GM23338 (cell line): ENCODE measurements at regions not wholly inside any gene's neighbourhood (a gene's known extent, or its start where the extent isn't known, plus 50 kb on each side); places are given as distances from the start of the nearest gene placed in this dataset.

Experiments used
- ATAC-seq: fragments of 200-7000 bp; cut with Tn5 transposase; 3 replicates; pipeline ENCODE4 v1.9.1; 2020
- DNase-seq: peaks from one replicate; pipeline ENCODE4 v3.0.0-alpha.2; 2015; ENCODE audit warnings: low spot score
- H2AFZ ChIP-seq: fragments of 200-600 bp; sonication (generic); 2 replicates; pipeline ENCODE4 v1.8.0; 2016; ENCODE audit warnings: antibody characterized with exemption, mild to moderate bottlenecking, moderate library complexity
- H3F3A ChIP-seq: fragments of 200-600 bp; sonication (generic); replicated peaks from 2 replicates; pipeline ENCODE4 v1.8.0; 2017; ENCODE audit warnings: antibody characterized with exemption, mixed run types, low read depth
- H3K27ac ChIP-seq: fragments of 200-600 bp; sonication (generic); 2 replicates; pipeline ENCODE4 v1.6.1; 2016; ENCODE audit warnings: low read depth
- H3K27me3 ChIP-seq: fragments of 200-600 bp; sonication (generic); 2 replicates; pipeline ENCODE4 v1.8.0; 2016; ENCODE audit warnings: mild to moderate bottlenecking, mixed run types, moderate library complexity; ENCODE audit not compliant: insufficient read depth
- H3K36me3 ChIP-seq: fragments of 200-600 bp; sonication (generic); 2 replicates; pipeline ENCODE4 v1.8.0; 2016; ENCODE audit warnings: mild to moderate bottlenecking; ENCODE audit not compliant: insufficient read depth
- H3K4me1 ChIP-seq: fragments of 200-600 bp; sonication (generic); 2 replicates; pipeline ENCODE4 v1.8.0; 2016; ENCODE audit warnings: mild to moderate bottlenecking, moderate library complexity; ENCODE audit not compliant: insufficient read depth
- H3K4me2 ChIP-seq: fragments of 200-600 bp; sonication (generic); 2 replicates; pipeline ENCODE4 v1.7.1; 2017; ENCODE audit warnings: mixed run types
- H3K4me3 ChIP-seq: fragments of 200-600 bp; sonication (generic); 2 replicates; pipeline ENCODE4 v1.6.1; 2016; ENCODE audit warnings: mixed run types
- H3K79me2 ChIP-seq: fragments of 200-600 bp; sonication (generic); replicated peaks from 2 replicates; pipeline ENCODE4 v1.8.0; 2017; ENCODE audit warnings: mild to moderate bottlenecking; ENCODE audit not compliant: insufficient read depth
- H3K9me2 ChIP-seq: fragments of 200-600 bp; sonication (generic); 2 replicates; pipeline ENCODE4 v1.8.0; 2017; ENCODE audit not compliant: insufficient read depth
- H4K20me1 ChIP-seq: fragments of 200-600 bp; sonication (generic); replicated peaks from 2 replicates; pipeline ENCODE4 v1.8.0; 2017; ENCODE audit warnings: mild to moderate bottlenecking; ENCODE audit not compliant: insufficient read depth
- H3K27ac Mint-ChIP-seq: 2 replicates; pipeline ENCODE4 v1.8.0; 2020; ENCODE audit warnings: inconsistent platforms, mild to moderate bottlenecking, moderate library complexity, mixed read lengths
- H3K27me3 Mint-ChIP-seq: 3 replicates; pipeline ENCODE4 v1.8.0; 2022; ENCODE audit warnings: low read depth, mild to moderate bottlenecking, moderate library complexity, mixed read lengths, inconsistent platforms; ENCODE audit not compliant: insufficient read depth, poor library complexity
- H3K36me3 Mint-ChIP-seq: 3 replicates; pipeline ENCODE4 v1.8.0; 2021; ENCODE audit warnings: low read depth, mild to moderate bottlenecking, inconsistent platforms, moderate library complexity, mixed read lengths
- H3K4me1 Mint-ChIP-seq: 3 replicates; pipeline ENCODE4 v1.8.0; 2020; ENCODE audit warnings: mild to moderate bottlenecking, inconsistent platforms, mixed read lengths
- H3K4me3 Mint-ChIP-seq: 3 replicates; pipeline ENCODE4 v1.8.0; 2021; ENCODE audit warnings: moderate library complexity, mild to moderate bottlenecking, inconsistent platforms, mixed read lengths
- H3K9me3 Mint-ChIP-seq: 3 replicates; pipeline ENCODE4 v1.8.0; 2020; ENCODE audit warnings: moderate library complexity, mild to moderate bottlenecking, inconsistent platforms, mixed read lengths
- CREB1 ChIP-seq: fragments of 250-450 bp; sonication (Bioruptor Pico); IDR thresholded peaks from 2 replicates; pipeline ENCODE4 v1.5.0; 2020; ENCODE audit warnings: low read depth, mild to moderate bottlenecking, moderate library complexity
- EZH2phosphoT487 ChIP-seq: fragments of 200-600 bp; sonication (generic); IDR thresholded peaks from one replicate; pipeline ENCODE4 v1.8.1; 2018; ENCODE audit warnings: antibody characterized with exemption; ENCODE audit not compliant: unreplicated experiment
- NANOG ChIP-seq: IDR thresholded peaks from 2 replicates; pipeline ENCODE4 v1.6.1; 2016; ENCODE audit warnings: antibody characterized with exemption, borderline replicate concordance
- STAT1 ChIP-seq: IDR thresholded peaks from one replicate; pipeline ENCODE4 v1.6.1; 2016; ENCODE audit warnings: antibody characterized with exemption; ENCODE audit not compliant: unreplicated experiment
- ZNF114 ChIP-seq: fragments of 250-450 bp; sonication (Bioruptor Pico); IDR thresholded peaks from 2 replicates; pipeline ENCODE4 v1.5.0; 2020; ENCODE audit warnings: mild to moderate bottlenecking, moderate library complexity
- ZNF331 ChIP-seq: fragments of 250-450 bp; sonication (Bioruptor Pico); IDR thresholded peaks from 2 replicates; pipeline ENCODE4 v1.5.0; 2020; ENCODE audit warnings: low read depth, mild to moderate bottlenecking, moderate library complexity
- TF ChIP-seq, protein P1 (sequence below): IDR thresholded peaks from 2 replicates; pipeline ENCODE4 v1.6.1; 2016; ENCODE audit warnings: antibody characterized with exemption
- TF ChIP-seq, protein P2 (sequence below): IDR thresholded peaks from one replicate; pipeline ENCODE4 v1.6.1; 2018; ENCODE audit warnings: antibody characterized with exemption; ENCODE audit not compliant: unreplicated experiment

- H3F3A ChIP-seq: no peaks in the 10 kb centered on the region
- H3K9me2 ChIP-seq: 0 out of 2 replicates have a peak, but pooled peaks cover 4% of the 10 kb centered on the region
- Mint-ChIP-seq H3K36me3 (no peaks in the 10 kb centered on the region), H3K27me3 (peaks cover 2% of the 10 kb centered on the region), H3K27ac (no peak overlapping the region), H3K4me3 (no peak overlapping the region), H3K4me1 (peaks cover 6% of the 10 kb centered on the region; the same call in 2 of the 3 replicates), H3K9me3 (no peaks in the 10 kb centered on the region)
- no peaks in the 10 kb centered on the region for H3K27me3 ChIP-seq
- H3K4me1 ChIP-seq: peaks cover 6% of the 10 kb centered on the region; the same call in 1 of the 2 replicates
- TF ChIP-seq, protein P1, sequence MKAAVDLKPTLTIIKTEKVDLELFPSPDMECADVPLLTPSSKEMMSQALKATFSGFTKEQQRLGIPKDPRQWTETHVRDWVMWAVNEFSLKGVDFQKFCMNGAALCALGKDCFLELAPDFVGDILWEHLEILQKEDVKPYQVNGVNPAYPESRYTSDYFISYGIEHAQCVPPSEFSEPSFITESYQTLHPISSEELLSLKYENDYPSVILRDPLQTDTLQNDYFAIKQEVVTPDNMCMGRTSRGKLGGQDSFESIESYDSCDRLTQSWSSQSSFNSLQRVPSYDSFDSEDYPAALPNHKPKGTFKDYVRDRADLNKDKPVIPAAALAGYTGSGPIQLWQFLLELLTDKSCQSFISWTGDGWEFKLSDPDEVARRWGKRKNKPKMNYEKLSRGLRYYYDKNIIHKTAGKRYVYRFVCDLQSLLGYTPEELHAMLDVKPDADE: no peak
- TF ChIP-seq NANOG (no peak), ZNF114 (CRISPR knock-in tag) (no peak)
- TF ChIP-seq, protein P2, sequence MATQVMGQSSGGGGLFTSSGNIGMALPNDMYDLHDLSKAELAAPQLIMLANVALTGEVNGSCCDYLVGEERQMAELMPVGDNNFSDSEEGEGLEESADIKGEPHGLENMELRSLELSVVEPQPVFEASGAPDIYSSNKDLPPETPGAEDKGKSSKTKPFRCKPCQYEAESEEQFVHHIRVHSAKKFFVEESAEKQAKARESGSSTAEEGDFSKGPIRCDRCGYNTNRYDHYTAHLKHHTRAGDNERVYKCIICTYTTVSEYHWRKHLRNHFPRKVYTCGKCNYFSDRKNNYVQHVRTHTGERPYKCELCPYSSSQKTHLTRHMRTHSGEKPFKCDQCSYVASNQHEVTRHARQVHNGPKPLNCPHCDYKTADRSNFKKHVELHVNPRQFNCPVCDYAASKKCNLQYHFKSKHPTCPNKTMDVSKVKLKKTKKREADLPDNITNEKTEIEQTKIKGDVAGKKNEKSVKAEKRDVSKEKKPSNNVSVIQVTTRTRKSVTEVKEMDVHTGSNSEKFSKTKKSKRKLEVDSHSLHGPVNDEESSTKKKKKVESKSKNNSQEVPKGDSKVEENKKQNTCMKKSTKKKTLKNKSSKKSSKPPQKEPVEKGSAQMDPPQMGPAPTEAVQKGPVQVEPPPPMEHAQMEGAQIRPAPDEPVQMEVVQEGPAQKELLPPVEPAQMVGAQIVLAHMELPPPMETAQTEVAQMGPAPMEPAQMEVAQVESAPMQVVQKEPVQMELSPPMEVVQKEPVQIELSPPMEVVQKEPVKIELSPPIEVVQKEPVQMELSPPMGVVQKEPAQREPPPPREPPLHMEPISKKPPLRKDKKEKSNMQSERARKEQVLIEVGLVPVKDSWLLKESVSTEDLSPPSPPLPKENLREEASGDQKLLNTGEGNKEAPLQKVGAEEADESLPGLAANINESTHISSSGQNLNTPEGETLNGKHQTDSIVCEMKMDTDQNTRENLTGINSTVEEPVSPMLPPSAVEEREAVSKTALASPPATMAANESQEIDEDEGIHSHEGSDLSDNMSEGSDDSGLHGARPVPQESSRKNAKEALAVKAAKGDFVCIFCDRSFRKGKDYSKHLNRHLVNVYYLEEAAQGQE: no peak
- H3K4me3 ChIP-seq: no peak overlapping the region
- ATAC-seq (no peak), DNase-seq (no peak)
- H3K4me2 ChIP-seq: no peak overlapping the region
- H4K20me1 ChIP-seq: no peaks in the 10 kb centered on the region
- H3K36me3 ChIP-seq: no peaks in the 10 kb centered on the region
- no peak overlapping the region for H2AFZ ChIP-seq
- no peaks in the 10 kb centered on the region for H3K79me2 ChIP-seq
- no peak overlapping the region for H3K27ac ChIP-seq
These were observed 136.5 kb upstream of the CDH20 start for GRCh38 chr18:61196750-61197149.

- no peaks in the 10 kb centered on the region for H3F3A ChIP-seq
- no peak for DNase-seq
- H3K79me2 ChIP-seq: no peaks in the 10 kb centered on the region
- H3K9me2 ChIP-seq: 0 out of 2 replicates have a peak, but pooled peaks cover 3% of the 10 kb centered on the region
- no peaks in the 10 kb centered on the region for H3K27me3 ChIP-seq
- peaks cover 6% of the 10 kb centered on the region; the same call in 1 of the 2 replicates for H3K4me1 ChIP-seq
- no peak overlapping the region for H3K27ac Mint-ChIP-seq
- H3K27ac ChIP-seq: no peak overlapping the region
- no peaks in the 10 kb centered on the region for H3K36me3 ChIP-seq
- no peaks in the 10 kb centered on the region for H3K36me3 Mint-ChIP-seq
- no peak overlapping the region for H3K4me3 Mint-ChIP-seq
- no peak overlapping the region for H3K4me2 ChIP-seq
- H3K9me3 Mint-ChIP-seq: no peaks in the 10 kb centered on the region
- no peak overlapping the region for H2AFZ ChIP-seq
- H3K4me3 ChIP-seq: no peak overlapping the region
- H3K27me3 Mint-ChIP-seq: peaks cover 2% of the 10 kb centered on the region
- H4K20me1 ChIP-seq: no peaks in the 10 kb centered on the region
- ATAC-seq: no peak
- peaks cover 6% of the 10 kb centered on the region; the same call in 2 of the 3 replicates for H3K4me1 Mint-ChIP-seq
- TF ChIP-seq ZNF331 (CRISPR knock-in tag) (no peak), CREB1 (no peak), STAT1 (no peak), EZH2phosphoT487 (no peak)
- TF ChIP-seq, protein P2: no peak
These were observed 134.7 kb upstream of the CDH20 start for GRCh38 chr18:61198486-61198885.
